ENCODE measurements at regions not wholly inside any gene's neighbourhood (a gene's known extent, or its start where the extent isn't known, plus 50 kb on each side); places are given as distances from the start of the nearest gene placed in this dataset.

DNA sequence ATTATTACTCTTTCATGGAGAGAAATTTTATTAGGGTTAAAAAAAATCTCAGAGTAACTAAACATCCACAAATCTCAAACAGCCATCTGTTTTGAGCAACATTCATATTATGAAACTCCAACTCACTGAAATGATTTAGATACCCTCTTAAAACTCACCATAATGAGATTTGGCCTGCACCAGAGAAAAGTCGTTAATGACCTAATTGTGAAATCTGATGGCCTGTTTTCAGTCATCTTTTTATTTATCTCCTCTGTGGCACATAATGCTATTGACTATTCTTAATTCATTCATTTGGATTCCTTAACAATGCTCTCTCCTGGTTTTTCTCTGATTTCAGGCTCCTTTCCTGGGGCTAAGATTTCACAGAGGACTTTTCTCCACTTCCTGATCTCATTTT is 192.7 kb downstream of the RNF144B start:
- no peak for DNase-seq (ENCODE audit: low read depth)
- in situ Hi-C loops (cut with HindIII; ENCODE audit: low pct_unique_long_range_greater_than_20kb, low sequenced_read_pairs): no loop called here

DNA sequence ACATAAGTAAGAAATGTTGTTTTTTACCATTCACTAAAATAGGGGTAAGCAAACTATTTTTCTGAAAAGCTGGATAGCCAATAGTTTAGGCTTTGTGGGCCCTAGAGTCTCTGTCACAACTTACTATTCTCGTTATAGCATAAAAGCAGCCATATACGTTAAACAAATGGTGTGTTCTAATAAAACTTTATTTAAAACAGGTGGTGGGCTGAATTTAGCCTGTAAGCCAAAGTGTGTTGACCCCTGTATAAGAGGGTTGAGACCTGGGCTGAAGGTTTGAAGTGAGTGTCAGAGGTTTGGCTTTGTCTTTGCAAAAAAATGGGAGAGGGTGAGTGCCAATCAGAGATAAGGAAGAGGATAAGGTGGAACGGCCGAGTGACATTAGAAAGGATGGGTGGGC is 197.2 kb downstream of the RNF144B start:
- DNase-seq (ENCODE audit: low read depth): no peak
- in situ Hi-C loops (cut with HindIII; ENCODE audit: low pct_unique_long_range_greater_than_20kb, low sequenced_read_pairs): no loop called here

DNA sequence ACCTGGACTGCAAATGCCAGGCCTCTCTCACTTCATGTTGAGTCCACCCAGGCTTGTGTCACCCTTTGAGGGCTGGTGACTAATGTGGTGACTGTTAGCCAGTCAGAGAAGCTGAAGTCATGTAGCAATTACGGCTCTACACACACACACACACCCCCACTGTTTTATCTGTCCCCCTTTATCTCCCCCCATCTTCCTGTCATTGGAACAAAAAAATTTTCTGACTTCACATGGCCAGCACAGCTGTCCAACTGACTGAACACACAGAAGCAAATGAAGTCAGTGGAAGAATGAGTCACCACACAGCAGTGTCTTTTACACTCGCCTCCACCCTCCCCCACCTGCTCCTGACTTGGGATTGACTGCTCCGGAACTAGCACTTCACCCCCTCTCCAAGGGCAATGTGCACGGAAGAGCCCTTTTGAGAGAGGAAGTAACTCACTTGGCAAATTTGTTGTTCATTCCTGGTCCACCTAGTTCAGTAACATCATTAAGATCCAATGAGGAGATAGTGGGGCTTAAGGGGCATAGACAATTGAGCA is 198.0 kb downstream of the RNF144B start:
- in situ Hi-C loops (cut with HindIII; ENCODE audit: low pct_unique_long_range_greater_than_20kb, low sequenced_read_pairs): no loop called here
- peak; percentile 86 for DNase-seq (ENCODE audit: low read depth)

DNA sequence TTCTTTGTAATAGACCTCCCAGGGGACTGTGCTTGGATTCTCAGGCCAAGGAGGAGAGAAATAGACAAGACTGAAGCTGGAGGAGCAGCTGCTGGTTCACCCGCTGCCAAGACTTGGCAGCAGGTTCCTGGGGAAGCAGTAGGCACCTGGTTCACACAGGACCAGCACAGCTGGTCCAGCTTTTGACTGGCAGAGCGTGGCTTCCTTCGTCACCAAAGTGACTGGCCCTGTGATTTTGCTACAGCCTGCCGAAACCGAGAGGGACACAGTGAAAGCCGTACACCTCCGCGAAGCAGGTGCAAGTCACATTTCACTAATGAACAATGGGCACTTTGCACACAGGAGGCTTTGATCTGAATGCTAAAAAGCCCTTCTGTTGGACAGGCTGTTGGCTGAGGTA is 199.0 kb downstream of the RNF144B start:
- in situ Hi-C loops (cut with HindIII; ENCODE audit: low pct_unique_long_range_greater_than_20kb, low sequenced_read_pairs): no loop called here
- no peak for DNase-seq (ENCODE audit: low read depth)

GRCh38 chr6:18595774-18596530 is 208.8 kb downstream of the RNF144B start:
- DNase-seq (ENCODE audit: low read depth): peak; percentile 52
- in situ Hi-C loops (cut with HindIII; ENCODE audit: low pct_unique_long_range_greater_than_20kb, low sequenced_read_pairs): no loop called here

- in situ Hi-C loops (cut with HindIII; ENCODE audit: low pct_unique_long_range_greater_than_20kb, low sequenced_read_pairs): no loop called here
- no peak for DNase-seq (ENCODE audit: low read depth)
Measured at GRCh38 chr6:18596531-18596835, 209.3 kb downstream of the RNF144B start.

GRCh38 chr6:18598551-18599264 is 211.6 kb downstream of the RNF144B start:
- no peak for DNase-seq (ENCODE audit: low read depth)
- in situ Hi-C loops (cut with HindIII; ENCODE audit: low pct_unique_long_range_greater_than_20kb, low sequenced_read_pairs): no loop called here

- DNase-seq (ENCODE audit: low read depth): no peak
- in situ Hi-C loops (cut with HindIII; ENCODE audit: low pct_unique_long_range_greater_than_20kb, low sequenced_read_pairs): no loop called here
Measured at GRCh38 chr6:18600255-18600654, 213.1 kb downstream of the RNF144B start.

DNA sequence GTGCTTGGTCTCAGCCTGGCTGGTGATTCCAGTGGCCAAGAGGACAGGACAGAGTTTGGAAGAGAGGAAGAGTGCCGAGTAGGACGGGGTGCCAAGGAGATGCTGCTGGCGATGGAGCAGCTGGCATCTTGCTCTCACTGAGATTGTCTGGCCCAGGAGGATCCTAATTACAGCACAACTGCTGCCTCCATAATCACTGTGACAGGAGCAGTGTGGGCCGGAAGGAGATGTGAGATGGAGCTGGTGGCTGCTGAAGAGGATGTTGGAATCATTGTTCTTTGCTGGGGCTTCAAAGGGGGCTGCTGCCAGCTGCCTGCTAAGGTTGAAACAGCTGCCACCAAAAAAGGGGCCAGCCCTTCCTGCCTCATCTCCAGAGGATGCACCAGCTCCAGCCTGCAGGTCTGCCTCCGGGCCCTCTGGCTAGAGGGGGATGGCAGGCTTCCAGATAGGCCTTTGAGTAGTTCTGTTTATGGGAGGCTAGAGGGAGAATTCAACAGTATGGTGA is 214.4 kb downstream of the RNF144B start:
- DNase-seq (ENCODE audit: low read depth): no peak
- in situ Hi-C loops (cut with HindIII; ENCODE audit: low pct_unique_long_range_greater_than_20kb, low sequenced_read_pairs): no loop called here

DNA sequence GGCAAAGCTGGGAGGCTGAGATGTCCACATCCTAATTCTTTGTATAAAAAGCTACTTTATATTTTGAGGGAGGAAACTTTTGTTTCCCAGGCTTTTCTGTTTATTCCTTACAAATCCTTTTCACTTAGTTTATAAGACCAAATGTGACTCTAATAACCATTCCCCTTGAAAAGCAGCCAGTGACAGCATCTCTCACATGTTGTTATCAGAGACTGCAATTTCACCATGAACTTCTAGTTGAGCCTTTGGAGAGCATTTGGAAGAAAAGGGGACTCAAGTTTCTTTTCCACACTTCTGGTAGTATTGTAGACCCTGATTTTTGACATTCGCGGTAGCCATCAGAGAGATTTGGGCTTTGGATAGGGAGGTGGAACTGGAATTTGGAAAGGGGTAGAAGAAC is 215.8 kb downstream of the RNF144B start:
- in situ Hi-C loops (cut with HindIII; ENCODE audit: low pct_unique_long_range_greater_than_20kb, low sequenced_read_pairs): no loop called here
- DNase-seq (ENCODE audit: low read depth): no peak

DNA sequence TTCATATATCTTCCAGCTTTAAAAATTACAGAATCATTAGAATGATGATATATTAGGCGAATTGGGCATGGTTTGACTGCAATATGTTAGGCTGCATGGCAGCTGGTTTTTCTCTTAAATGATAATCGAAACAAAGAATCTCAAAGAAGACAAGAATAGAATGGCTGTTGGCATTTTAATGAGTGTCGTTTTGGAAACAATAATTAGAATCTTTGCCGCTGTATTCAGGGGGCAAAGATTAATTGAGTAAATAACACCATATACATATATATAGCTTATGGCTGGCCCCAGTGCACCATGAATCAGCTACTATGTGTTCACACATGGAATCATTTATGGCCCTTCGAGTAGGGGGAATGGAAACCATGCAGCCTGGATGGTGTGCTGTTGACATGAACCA is 216.2 kb downstream of the RNF144B start:
- in situ Hi-C loops (cut with HindIII; ENCODE audit: low pct_unique_long_range_greater_than_20kb, low sequenced_read_pairs): no loop called here

GRCh38 chr6:18605841-18606240 is 218.7 kb downstream of the RNF144B start:
- in situ Hi-C loops (cut with HindIII; ENCODE audit: low pct_unique_long_range_greater_than_20kb, low sequenced_read_pairs): no loop called here
- DNase-seq (ENCODE audit: low read depth): no peak

More for the DNA sequence above, 216.2 kb downstream of the RNF144B start:
- DNase-seq (ENCODE audit: low read depth): no peak

GRCh38 chr6:18609715-18610114 is 222.6 kb downstream of the RNF144B start:
- in situ Hi-C loops (cut with HindIII; ENCODE audit: low pct_unique_long_range_greater_than_20kb, low sequenced_read_pairs): no loop called here
- peak; percentile 4 for DNase-seq (ENCODE audit: low read depth)

GRCh38 chr6:18613319-18613925 is 226.3 kb downstream of the RNF144B start:
- in situ Hi-C loops (cut with HindIII; ENCODE audit: low pct_unique_long_range_greater_than_20kb, low sequenced_read_pairs): no loop called here
- no peak for DNase-seq (ENCODE audit: low read depth)

DNA sequence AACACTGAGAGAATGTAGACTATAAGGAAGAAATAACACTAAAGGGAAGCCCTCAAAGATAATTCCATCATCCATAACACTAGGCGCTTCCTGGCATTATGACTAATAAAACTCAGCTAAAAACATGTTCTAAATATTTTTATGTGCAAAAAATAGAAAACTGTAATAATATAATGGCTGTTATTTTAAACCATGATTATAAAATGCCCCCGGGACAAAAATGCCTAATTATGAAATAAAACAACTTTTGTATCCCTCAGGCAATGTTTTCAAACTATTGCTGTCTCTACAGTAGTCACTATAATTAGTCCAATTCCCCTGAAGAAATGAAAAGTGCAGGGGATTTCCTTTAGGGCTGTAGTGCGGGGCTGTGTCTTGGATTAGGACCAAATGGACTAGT is 242.4 kb downstream of the RNF144B start:
- in situ Hi-C loops (cut with HindIII; ENCODE audit: low pct_unique_long_range_greater_than_20kb, low sequenced_read_pairs): no loop called here
- DNase-seq (ENCODE audit: low read depth): no peak

- peak; percentile 30 for DNase-seq (ENCODE audit: low read depth)
- in situ Hi-C loops (cut with HindIII; ENCODE audit: low pct_unique_long_range_greater_than_20kb, low sequenced_read_pairs): no loop called here
Measured at GRCh38 chr6:18632670-18633410, 245.7 kb downstream of the RNF144B start.

DNA sequence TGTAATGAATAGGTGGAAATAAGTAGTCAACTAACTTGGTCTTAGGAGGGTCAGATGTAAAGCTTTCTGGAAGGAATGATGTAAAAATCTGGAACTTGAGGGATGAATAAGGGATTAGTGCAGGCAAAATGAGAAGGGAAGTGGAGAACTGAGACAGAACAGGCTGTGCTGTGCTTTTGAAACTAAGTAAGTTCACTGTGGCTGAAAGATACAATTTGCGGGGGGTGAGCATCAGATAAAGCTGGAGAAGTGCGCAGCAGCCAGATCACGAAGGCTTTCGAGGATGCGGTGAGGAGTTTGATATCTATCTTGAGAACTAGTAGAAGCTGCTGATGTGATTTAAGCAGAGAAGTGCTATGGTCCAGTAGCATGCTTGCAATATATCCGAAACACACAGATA is 247.8 kb downstream of the RNF144B start:
- in situ Hi-C loops (cut with HindIII; ENCODE audit: low pct_unique_long_range_greater_than_20kb, low sequenced_read_pairs): no loop called here
- no peak for DNase-seq (ENCODE audit: low read depth)

GRCh38 chr6:18640134-18640533 is 253.0 kb downstream of the RNF144B start:
- no peak for DNase-seq (ENCODE audit: low read depth)
- in situ Hi-C loops (cut with HindIII; ENCODE audit: low pct_unique_long_range_greater_than_20kb, low sequenced_read_pairs): no loop called here

- in situ Hi-C loops (cut with HindIII; ENCODE audit: low pct_unique_long_range_greater_than_20kb, low sequenced_read_pairs): no loop called here
- no peak for DNase-seq (ENCODE audit: low read depth)
Measured at GRCh38 chr6:18640754-18641153, 253.6 kb downstream of the RNF144B start.

Measured in Caki2 (cell line).